Stomach (tissue), 4 donors: ENCODE measurements at regions not wholly inside any gene's neighbourhood (a gene's known extent, or its start where the extent isn't known, plus 50 kb on each side); places are given as distances from the start of the nearest gene placed in this dataset.

Experiments
- POLR2A ChIP-seq, 4 donors: fragments of 450-650 bp; IDR thresholded peaks; one replicate each; pipeline ENCODE4 v1.6.1; 2016; ENCODE audit warnings: antibody characterized with exemption in 4 of 4, control low read depth in 2 of 4, mild to moderate bottlenecking in 1 of 4, moderate library complexity in 1 of 4
- TF ChIP-seq, protein P1 (sequence below), 7 experiments: fragments of 450-650 bp in 4 of 7; fragments of 200-600 bp in 3 of 7; sonication (generic) in 3 of 7; IDR thresholded peaks; one replicate each; pipeline ENCODE4 v1.5.1; 2016 to 2019; ENCODE audit warnings: antibody characterized with exemption in 7 of 7, control low read depth in 2 of 7, mild to moderate bottlenecking in 1 of 7

DNA sequence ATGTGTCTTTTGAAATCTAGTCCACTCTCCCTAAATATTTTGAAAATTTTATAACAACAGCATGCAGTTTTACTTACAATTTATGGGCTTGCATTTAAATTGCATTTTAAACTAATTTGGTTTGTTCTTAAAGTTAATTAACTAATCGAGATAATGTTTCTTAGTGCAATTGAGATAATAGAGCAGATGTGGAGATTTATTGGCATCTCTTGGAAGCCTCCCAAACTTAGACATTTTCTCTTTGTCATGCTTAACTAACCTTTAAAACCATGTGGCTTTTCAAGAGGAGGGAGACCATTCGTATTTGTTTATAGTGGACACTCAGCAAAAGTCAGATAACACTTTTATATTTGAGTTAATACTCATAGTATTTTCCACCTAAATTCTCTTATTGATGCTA lies 887.0 kb upstream of the CELF2 start:
- TF ChIP-seq, protein P1, sequence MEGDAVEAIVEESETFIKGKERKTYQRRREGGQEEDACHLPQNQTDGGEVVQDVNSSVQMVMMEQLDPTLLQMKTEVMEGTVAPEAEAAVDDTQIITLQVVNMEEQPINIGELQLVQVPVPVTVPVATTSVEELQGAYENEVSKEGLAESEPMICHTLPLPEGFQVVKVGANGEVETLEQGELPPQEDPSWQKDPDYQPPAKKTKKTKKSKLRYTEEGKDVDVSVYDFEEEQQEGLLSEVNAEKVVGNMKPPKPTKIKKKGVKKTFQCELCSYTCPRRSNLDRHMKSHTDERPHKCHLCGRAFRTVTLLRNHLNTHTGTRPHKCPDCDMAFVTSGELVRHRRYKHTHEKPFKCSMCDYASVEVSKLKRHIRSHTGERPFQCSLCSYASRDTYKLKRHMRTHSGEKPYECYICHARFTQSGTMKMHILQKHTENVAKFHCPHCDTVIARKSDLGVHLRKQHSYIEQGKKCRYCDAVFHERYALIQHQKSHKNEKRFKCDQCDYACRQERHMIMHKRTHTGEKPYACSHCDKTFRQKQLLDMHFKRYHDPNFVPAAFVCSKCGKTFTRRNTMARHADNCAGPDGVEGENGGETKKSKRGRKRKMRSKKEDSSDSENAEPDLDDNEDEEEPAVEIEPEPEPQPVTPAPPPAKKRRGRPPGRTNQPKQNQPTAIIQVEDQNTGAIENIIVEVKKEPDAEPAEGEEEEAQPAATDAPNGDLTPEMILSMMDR (IDR thresholded peaks at IDR 0.05): no peak
- no peak for TF ChIP-seq POLR2A (IDR thresholded peaks at IDR 0.05)
